Fibroblast of lung (primary cell): ENCODE measurements at regions not wholly inside any gene's neighbourhood (a gene's known extent, or its start where the extent isn't known, plus 50 kb on each side); places are given as distances from the start of the nearest gene placed in this dataset.

Experiments used
- DNase-seq, 2 donors: peaks; one replicate each; pipeline versions ENCODE4 v3.0.0 to v3.0.0-alpha.2; 2010; ENCODE audit warnings: low read depth in 2 of 2
- H2AFZ ChIP-seq: 2 replicates; pipeline ENCODE4 v1.5.1; 2012; ENCODE audit warnings: low read length, control low read depth, inconsistent platforms
- H3K27ac ChIP-seq: 2 replicates; pipeline ENCODE4 v1.5.1; 2011; ENCODE audit warnings: low read length, control low read depth; ENCODE audit not compliant: insufficient read depth
- H3K27me3 ChIP-seq: 2 replicates; pipeline ENCODE4 v1.5.1; 2011; ENCODE audit warnings: mild to moderate bottlenecking, low read length; ENCODE audit not compliant: control insufficient read depth, insufficient read depth
- H3K36me3 ChIP-seq: 2 replicates; pipeline ENCODE4 v1.5.1; 2011; ENCODE audit warnings: low read length; ENCODE audit not compliant: control insufficient read depth, insufficient read depth
- H3K4me1 ChIP-seq: 2 replicates; pipeline ENCODE4 v1.5.1; 2011; ENCODE audit warnings: low read length; ENCODE audit not compliant: control insufficient read depth, insufficient read depth; ENCODE audit errors: extremely low read depth
- H3K4me2 ChIP-seq: 2 replicates; pipeline ENCODE4 v1.5.1; 2011; ENCODE audit warnings: low read length, control low read depth; ENCODE audit not compliant: insufficient read depth; ENCODE audit errors: extremely low read depth
- H3K4me3 ChIP-seq, 4 experiments: fragments of 200-600 bp in 1 of 4; sonication (generic) in 1 of 4; replicated peaks in 1 of 4; 2 replicates each; pipeline ENCODE4 v1.5.1; 2011 to 2016; ENCODE audit warnings: low read length in 4 of 4, low read depth in 3 of 4, mild to moderate bottlenecking in 3 of 4, control low read depth in 2 of 4, inconsistent platforms in 1 of 4, mixed read lengths in 1 of 4; ENCODE audit not compliant: insufficient read depth in 1 of 4; ENCODE audit errors: control extremely low read depth in 1 of 4
- H3K79me2 ChIP-seq: 2 replicates; pipeline ENCODE4 v1.5.1; 2012; ENCODE audit warnings: mild to moderate bottlenecking, low read length, inconsistent platforms; ENCODE audit not compliant: control insufficient read depth, insufficient read depth
- H3K9ac ChIP-seq: 2 replicates; pipeline ENCODE4 v1.5.1; 2011; ENCODE audit warnings: mild to moderate bottlenecking, low read length, control low read depth; ENCODE audit not compliant: insufficient read depth
- H3K9me3 ChIP-seq: 2 replicates; pipeline ENCODE4 v1.5.1; 2012; ENCODE audit warnings: low read depth, low read length; ENCODE audit not compliant: control insufficient read depth, insufficient read depth
- H4K20me1 ChIP-seq: 2 replicates; pipeline ENCODE4 v1.5.1; 2011; ENCODE audit warnings: low read length; ENCODE audit not compliant: control insufficient read depth, insufficient read depth; ENCODE audit errors: extremely low read depth
- EZH2 ChIP-seq: IDR thresholded peaks from 2 replicates; pipeline ENCODE4 v1.5.1; 2012; ENCODE audit warnings: low read length, control low read depth, mild to moderate bottlenecking; ENCODE audit errors: missing control alignments
- TF ChIP-seq, protein P1 (sequence below), 2 donors: IDR thresholded peaks in 1 of 2; conservative IDR thresholded peaks in 1 of 2; 1 replicate in 1 of 2; 2 replicates in 1 of 2; pipeline ENCODE4 v1.5.1; 2011 to 2012; ENCODE audit warnings: low read length in 2 of 2, control low read depth in 1 of 2, inconsistent platforms in 1 of 2, low read depth in 1 of 2, mild to moderate bottlenecking in 1 of 2

DNA sequence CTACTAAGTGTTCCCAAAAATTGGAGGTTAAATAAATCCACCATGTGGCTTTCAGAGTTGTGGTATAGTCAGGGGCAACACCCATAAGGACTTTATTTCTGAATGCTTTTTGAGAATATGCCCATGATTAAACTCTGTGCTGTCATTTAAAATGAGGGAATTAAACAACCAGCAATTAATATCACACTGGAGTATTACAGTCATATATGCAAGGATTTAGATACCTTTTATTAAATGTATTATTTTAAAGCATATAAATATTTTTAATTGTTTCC lies 227.6 kb downstream of the ZPLD1 start:
- no peaks in the 10 kb centered on the region for H3K4me1 ChIP-seq
- H4K20me1 ChIP-seq, result no peaks in the 10 kb centered on the region
- H3K27ac ChIP-seq, result no peak overlapping the region
- H3K36me3 ChIP-seq, result no peaks in the 10 kb centered on the region
- H3K27me3 ChIP-seq, result no peaks in the 10 kb centered on the region
- no peaks in the 10 kb centered on the region for H3K9me3 ChIP-seq
- DNase-seq, result no peak
- H3K9ac ChIP-seq, result no peak overlapping the region
- H2AFZ ChIP-seq, result no peak overlapping the region
- no peak overlapping the region for H3K4me2 ChIP-seq
- H3K4me3 ChIP-seq, result no peak overlapping the region
- no peaks in the 10 kb centered on the region for H3K79me2 ChIP-seq
- TF ChIP-seq EZH2, result no peak
- TF ChIP-seq, protein P1, sequence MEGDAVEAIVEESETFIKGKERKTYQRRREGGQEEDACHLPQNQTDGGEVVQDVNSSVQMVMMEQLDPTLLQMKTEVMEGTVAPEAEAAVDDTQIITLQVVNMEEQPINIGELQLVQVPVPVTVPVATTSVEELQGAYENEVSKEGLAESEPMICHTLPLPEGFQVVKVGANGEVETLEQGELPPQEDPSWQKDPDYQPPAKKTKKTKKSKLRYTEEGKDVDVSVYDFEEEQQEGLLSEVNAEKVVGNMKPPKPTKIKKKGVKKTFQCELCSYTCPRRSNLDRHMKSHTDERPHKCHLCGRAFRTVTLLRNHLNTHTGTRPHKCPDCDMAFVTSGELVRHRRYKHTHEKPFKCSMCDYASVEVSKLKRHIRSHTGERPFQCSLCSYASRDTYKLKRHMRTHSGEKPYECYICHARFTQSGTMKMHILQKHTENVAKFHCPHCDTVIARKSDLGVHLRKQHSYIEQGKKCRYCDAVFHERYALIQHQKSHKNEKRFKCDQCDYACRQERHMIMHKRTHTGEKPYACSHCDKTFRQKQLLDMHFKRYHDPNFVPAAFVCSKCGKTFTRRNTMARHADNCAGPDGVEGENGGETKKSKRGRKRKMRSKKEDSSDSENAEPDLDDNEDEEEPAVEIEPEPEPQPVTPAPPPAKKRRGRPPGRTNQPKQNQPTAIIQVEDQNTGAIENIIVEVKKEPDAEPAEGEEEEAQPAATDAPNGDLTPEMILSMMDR (conservative IDR thresholded peaks at IDR 0.05 in 1 of 2, IDR thresholded peaks at IDR 0.05 in 1 of 2; ENCODE audit: low read depth in 1 of 2, low read length in 2 of 2), result no peak

- H3K27me3 ChIP-seq, result no peaks in the 10 kb centered on the region
- H3K4me2 ChIP-seq, result no peak overlapping the region
- H3K79me2 ChIP-seq, result no peaks in the 10 kb centered on the region
- no peak for DNase-seq
- H3K36me3 ChIP-seq, result no peaks in the 10 kb centered on the region
- no peaks in the 10 kb centered on the region for H3K4me1 ChIP-seq
- H4K20me1 ChIP-seq, result no peaks in the 10 kb centered on the region
- no peak overlapping the region for H3K4me3 ChIP-seq
- no peak overlapping the region for H3K9ac ChIP-seq
- H3K9me3 ChIP-seq, result no peaks in the 10 kb centered on the region
- no peak overlapping the region for H2AFZ ChIP-seq
- TF ChIP-seq EZH2, result no peak
- TF ChIP-seq, protein P1 (conservative IDR thresholded peaks at IDR 0.05 in 1 of 2, IDR thresholded peaks at IDR 0.05 in 1 of 2; ENCODE audit: low read depth in 1 of 2, low read length in 2 of 2), result no peak
- no peak overlapping the region for H3K27ac ChIP-seq
Measured at GRCh38 chr3:102664126-102664525, 229.3 kb downstream of the ZPLD1 start.

DNA sequence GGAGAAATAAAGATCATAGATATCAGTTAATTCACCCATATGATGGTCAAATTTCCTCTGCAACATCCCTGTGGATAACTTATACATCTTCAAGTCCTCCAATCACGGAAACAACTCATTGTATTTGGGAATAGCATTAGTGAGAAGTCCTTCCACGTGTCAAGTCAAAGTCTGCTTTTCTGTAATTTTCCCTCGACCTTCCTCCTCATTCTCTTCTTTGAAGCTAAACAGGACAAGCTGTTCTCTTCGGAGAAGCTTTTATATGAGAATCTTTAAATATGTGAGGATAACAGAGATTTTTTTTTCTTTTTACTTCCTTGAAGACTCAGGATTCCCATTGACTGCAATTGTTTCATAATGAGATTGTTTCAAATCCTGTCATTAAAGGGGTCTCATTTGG lies 230.4 kb downstream of the ZPLD1 start:
- Histone ChIP-seq H4K20me1 (no peaks in the 10 kb centered on the region), H3K27ac (no peak overlapping the region), H3K79me2 (no peaks in the 10 kb centered on the region), H3K4me3 (no peak overlapping the region), H3K27me3 (no peaks in the 10 kb centered on the region), H2AFZ (no peak overlapping the region), H3K4me1 (no peaks in the 10 kb centered on the region), H3K4me2 (no peak overlapping the region), H3K36me3 (no peaks in the 10 kb centered on the region), H3K9ac (no peak overlapping the region), H3K9me3 (no peaks in the 10 kb centered on the region)
- DNase-seq, result no peak
- no peak for TF ChIP-seq EZH2
- TF ChIP-seq, protein P1 (conservative IDR thresholded peaks at IDR 0.05 in 1 of 2, IDR thresholded peaks at IDR 0.05 in 1 of 2; ENCODE audit: low read depth in 1 of 2, low read length in 2 of 2), result no peak
